ENCODE measurements at regions not wholly inside any gene's neighbourhood (a gene's known extent, or its start where the extent isn't known, plus 50 kb on each side); places are given as distances from the start of the nearest gene placed in this dataset.
"Not testable (repeated sequence)": the region's sequence is repeated elsewhere in the genome, so short reads cannot be mapped to it uniquely, and the experiment has no call there.

GRCh38 chr4:179662522-179662921 lies 2220.3 kb upstream of the AGA start:
- no peak for DNase-seq (ENCODE audit: low read depth)

GRCh38 chr4:179663641-179664429 lies 2221.6 kb upstream of the AGA start:
- no peak for DNase-seq (ENCODE audit: low read depth)

- DNase-seq (ENCODE audit: low read depth): no peak
Observed at GRCh38 chr4:179664430-179665027, 2222.3 kb upstream of the AGA start.

DNA sequence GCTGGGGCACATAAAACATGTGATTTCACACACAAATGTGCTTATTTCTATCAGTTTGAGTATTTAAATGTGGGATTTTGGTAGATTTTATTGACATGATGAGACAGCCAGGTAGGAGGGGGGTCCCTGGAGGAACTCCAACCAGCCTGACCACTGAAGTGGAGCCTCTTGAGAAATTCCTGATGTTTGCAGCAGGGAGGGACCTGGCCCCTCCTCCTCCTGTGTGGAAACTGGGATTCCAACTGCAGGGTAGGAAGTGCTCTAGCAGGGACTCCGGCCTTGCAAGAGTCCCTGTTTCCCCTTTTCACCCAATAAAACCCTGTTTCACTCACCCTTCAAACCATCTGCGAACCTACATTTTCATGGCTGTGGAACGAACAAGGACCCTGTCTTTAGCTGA lies 2224.0 kb upstream of the AGA start:
- no peak for DNase-seq (ENCODE audit: low read depth)

DNA sequence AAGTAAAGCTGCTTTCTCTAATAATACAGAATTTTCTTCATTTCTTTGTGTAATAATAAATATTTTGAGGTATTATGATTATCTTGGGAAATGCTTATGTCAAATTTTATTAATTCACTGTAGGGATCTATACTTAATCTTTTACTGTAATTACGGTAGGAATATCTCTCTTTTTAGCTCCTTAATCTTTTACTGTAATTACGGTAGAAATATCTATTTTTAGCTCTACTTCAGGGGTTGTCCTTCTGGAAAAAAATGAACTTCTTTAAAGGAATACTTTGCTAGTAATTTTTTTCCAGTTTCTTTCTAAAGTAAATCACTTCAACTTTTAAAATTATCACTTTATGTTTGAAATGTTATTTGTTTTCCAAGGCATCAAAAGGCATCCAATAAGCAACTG lies 2229.4 kb upstream of the AGA start:
- no peak for DNase-seq (ENCODE audit: low read depth)

GRCh38 chr4:179678093-179678814 lies 2236.0 kb upstream of the AGA start:
- DNase-seq (ENCODE audit: low read depth): no peak

- not testable (repeated sequence) for DNase-seq (ENCODE audit: low read depth)
Observed at GRCh38 chr4:179683661-179684060, 2241.4 kb upstream of the AGA start.

GRCh38 chr4:179692222-179692621 lies 2250.0 kb upstream of the AGA start:
- no peak for DNase-seq (ENCODE audit: low read depth)

- DNase-seq (ENCODE audit: low read depth): peak; percentile 75
Observed at GRCh38 chr4:179695175-179695574, 2252.9 kb upstream of the AGA start.

- DNase-seq (ENCODE audit: low read depth): no peak
Observed at GRCh38 chr4:179698321-179698720, 2256.1 kb upstream of the AGA start.

DNA sequence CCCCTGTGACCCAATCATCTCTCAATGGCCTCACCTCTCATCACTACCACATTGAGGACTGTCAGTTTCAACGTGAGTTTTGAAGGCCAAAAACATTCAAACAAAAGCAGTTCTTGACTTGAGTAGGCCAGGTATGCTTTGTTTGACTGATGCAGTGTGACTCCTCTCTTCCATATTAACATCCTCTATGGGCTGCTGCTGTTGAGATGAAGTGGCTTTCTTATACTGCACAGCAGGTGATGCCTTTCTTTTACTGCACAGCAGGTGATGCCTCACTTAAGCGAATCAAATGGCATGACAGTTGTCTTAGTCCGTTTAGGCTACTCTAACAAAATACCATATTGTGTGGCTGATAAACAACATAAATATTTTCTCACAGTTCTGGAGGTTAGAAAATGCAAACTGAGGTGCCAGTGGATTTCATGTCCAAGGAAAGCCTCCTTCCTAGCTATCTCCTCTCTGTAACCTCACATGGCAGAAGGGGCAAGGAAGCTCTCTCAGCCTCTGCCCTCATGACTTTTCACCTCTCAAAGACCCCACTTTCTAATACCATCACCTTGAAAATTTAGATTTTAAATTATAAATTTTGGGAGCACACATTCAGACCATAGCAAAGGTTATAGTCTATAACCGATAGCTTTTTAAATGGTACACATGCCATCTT lies 2267.9 kb upstream of the AGA start:
- no peak for DNase-seq (ENCODE audit: low read depth)

DNA sequence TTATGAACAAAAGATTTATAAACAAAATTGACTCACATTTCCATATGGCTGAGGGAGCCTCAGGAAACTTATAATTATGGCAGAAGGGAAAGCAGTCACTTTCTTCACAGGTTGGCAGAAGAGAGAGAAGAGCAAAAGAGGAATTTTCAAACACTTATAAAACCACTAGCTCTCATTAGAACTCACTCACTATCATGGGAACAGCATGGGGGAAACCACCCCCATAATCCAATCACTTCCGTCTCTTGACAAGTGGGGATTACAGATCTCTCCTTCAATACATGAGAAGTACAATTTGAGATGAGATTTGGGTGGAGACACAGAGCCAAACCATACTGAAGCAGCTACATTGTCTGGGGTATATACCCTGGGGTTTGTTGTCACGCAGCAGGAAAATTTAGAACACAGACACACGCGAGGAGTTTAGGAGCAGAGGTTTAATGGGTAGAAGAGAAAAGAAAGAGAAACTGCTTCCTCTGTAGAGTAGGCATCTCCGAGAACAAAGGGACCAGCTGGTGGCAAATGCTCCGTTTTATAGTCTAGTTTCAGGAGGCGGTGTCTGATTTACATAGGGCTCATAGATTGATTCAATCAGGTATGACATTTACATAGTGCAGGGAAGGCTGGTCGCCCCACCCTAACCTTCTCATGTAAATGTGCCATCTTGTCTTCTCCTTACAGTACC lies 2277.7 kb upstream of the AGA start:
- DNase-seq (ENCODE audit: low read depth): no peak

DNA sequence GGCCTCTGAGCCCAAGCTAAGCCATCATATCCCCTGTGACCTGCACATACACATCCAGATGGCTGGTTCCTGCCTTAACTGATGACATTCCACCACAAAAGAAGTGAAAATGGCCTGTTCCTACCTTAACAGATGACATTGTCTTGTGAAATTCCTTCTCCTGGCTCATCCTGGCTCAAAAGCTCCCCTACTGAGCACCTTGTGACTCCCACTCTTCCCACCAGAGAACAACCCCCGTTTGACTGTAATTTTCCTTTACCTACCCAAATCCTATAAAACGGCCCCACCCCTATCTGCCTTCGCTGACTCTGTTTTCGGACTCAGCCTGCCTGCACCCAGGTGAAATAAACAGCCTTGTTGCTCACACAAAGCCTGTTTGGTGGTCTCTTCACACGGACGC lies 2284.3 kb upstream of the AGA start:
- DNase-seq (ENCODE audit: low read depth): not testable (repeated sequence)

- no peak for DNase-seq (ENCODE audit: low read depth)
Observed at GRCh38 chr4:179728305-179728704, 2286.1 kb upstream of the AGA start.

- DNase-seq (ENCODE audit: low read depth): not testable (repeated sequence)
Observed at GRCh38 chr4:179736820-179737219, 2294.6 kb upstream of the AGA start.

GRCh38 chr4:179738822-179739221 lies 2296.6 kb upstream of the AGA start:
- DNase-seq (ENCODE audit: low read depth): no peak

DNA sequence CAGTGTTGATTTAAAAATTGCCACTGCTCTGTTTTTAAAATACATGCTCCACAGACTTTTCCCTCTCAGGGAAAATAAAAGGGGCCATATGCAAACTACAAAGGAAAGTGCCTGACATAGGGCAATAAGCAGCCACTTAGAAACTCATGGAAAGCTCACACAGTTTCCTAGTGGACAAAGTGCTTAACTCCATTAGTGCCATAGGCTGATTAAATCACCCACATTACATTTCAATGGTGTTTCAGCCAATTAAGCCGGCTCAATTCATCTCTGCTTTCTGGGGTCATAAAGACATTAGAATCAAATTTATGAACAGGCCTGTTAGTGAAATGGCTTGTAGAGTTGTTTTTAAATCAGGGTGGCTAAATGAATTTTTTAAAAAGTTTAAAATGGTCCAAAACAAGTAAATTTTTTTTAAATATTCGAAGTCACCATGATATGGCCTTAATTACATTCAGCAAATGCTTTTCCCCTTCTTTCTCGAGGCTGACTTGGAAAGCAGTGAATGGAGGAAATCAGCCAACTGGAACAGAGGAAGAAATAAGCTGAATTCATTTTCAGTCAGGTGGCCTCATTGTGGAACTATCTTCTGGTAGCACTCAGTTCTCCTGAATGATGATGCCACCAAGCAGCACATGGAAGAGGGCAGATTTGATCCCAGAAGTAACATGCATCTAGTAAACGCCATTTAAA lies 2305.1 kb upstream of the AGA start:
- no peak for DNase-seq (ENCODE audit: low read depth)

GRCh38 chr4:179748837-179749236 lies 2306.6 kb upstream of the AGA start:
- DNase-seq (ENCODE audit: low read depth): no peak

DNA sequence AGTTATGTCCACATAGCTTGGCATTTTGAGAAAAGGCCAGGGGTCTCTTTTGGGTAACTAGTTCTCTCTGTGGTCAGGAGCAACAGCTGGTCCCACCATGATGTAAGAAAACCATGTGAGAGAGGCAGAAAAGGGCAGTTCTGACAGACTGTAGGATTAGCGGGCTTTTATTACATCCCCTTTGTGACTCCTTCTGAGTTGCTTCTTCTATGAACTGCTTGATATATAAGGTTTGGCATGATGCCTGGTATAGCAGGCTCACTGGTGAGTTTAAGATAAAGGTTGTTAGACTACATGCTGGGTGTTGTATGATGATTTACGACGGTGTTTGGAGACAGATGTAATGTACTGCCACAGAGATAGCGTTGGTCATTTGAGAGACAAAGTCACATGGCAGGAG lies 2308.1 kb upstream of the AGA start:
- peak; percentile 6 for DNase-seq (ENCODE audit: low read depth)

GRCh38 chr4:179751669-179752068 lies 2309.4 kb upstream of the AGA start:
- DNase-seq (ENCODE audit: low read depth): no peak

GRCh38 chr4:179755322-179755721 lies 2313.1 kb upstream of the AGA start:
- DNase-seq (ENCODE audit: low read depth): no peak

All from HT1080 (cell line).